DMS153 treated with DMSO at 0.1 percent for 48 hours (cell line): ENCODE measurements at regions not wholly inside any gene's neighbourhood (a gene's known extent, or its start where the extent isn't known, plus 50 kb on each side); places are given as distances from the start of the nearest gene placed in this dataset.

ENCODE experiments used
- DNase-seq: peaks from one replicate; lab custom pipeline; 2025; ENCODE audit not compliant: unreplicated experiment; lab: John Stamatoyannopoulos, UW

GRCh38 chr9:99516657-99517049 is 294.6 kb downstream of the SEC61B start:
- no peak for DNase-seq

- no peak for DNase-seq
Observed at GRCh38 chr9:99523838-99524237, 297.8 kb upstream of the NR4A3 start.

GRCh38 chr9:99531313-99531712 is 290.4 kb upstream of the NR4A3 start:
- no peak for DNase-seq

- DNase-seq = no peak
Observed at GRCh38 chr9:99533421-99533820, 288.3 kb upstream of the NR4A3 start.

GRCh38 chr9:99537996-99538395 is 283.7 kb upstream of the NR4A3 start:
- DNase-seq = no peak

- DNase-seq = no peak
Observed at GRCh38 chr9:99544526-99544925, 277.2 kb upstream of the NR4A3 start.

GRCh38 chr9:99549441-99549840 is 272.2 kb upstream of the NR4A3 start:
- no peak for DNase-seq

GRCh38 chr9:99555792-99556191 is 265.9 kb upstream of the NR4A3 start:
- DNase-seq = no peak

GRCh38 chr9:99556998-99557397 is 264.7 kb upstream of the NR4A3 start:
- DNase-seq = no peak

- no peak for DNase-seq
Observed at GRCh38 chr9:99557816-99558215, 263.9 kb upstream of the NR4A3 start.

GRCh38 chr9:99559776-99560175 is 261.9 kb upstream of the NR4A3 start:
- DNase-seq = no peak

GRCh38 chr9:99560561-99560960 is 261.1 kb upstream of the NR4A3 start:
- DNase-seq = no peak

- no peak for DNase-seq
Observed at GRCh38 chr9:99561509-99561917, 260.2 kb upstream of the NR4A3 start.

GRCh38 chr9:99561961-99562565 is 259.6 kb upstream of the NR4A3 start:
- no peak for DNase-seq

- no peak for DNase-seq
Observed at GRCh38 chr9:99563364-99563763, 258.3 kb upstream of the NR4A3 start.

GRCh38 chr9:99565203-99565602 is 256.5 kb upstream of the NR4A3 start:
- no peak for DNase-seq

- no peak for DNase-seq
Observed at GRCh38 chr9:99567436-99567835, 254.2 kb upstream of the NR4A3 start.

- DNase-seq = no peak
Observed at GRCh38 chr9:99569840-99570239, 251.8 kb upstream of the NR4A3 start.

GRCh38 chr9:99572567-99572966 is 249.1 kb upstream of the NR4A3 start:
- no peak for DNase-seq

GRCh38 chr9:99573085-99573484 is 248.6 kb upstream of the NR4A3 start:
- DNase-seq = no peak

- DNase-seq = no peak
Observed at GRCh38 chr9:99573886-99574285, 247.8 kb upstream of the NR4A3 start.

GRCh38 chr9:99576002-99576401 is 245.7 kb upstream of the NR4A3 start:
- DNase-seq = no peak

GRCh38 chr9:99576876-99577275 is 244.8 kb upstream of the NR4A3 start:
- DNase-seq = no peak

GRCh38 chr9:99577351-99577750 is 244.3 kb upstream of the NR4A3 start:
- no peak for DNase-seq
